Activated CD4-positive, alpha-beta T cell treated with anti-CD3 and anti-CD28 coated beads, Interleukin-2, amount 10 ng/mL, durations not matched to agents 7 days and 5 days (primary cell): ENCODE measurements at regions not wholly inside any gene's neighbourhood (a gene's known extent, or its start where the extent isn't known, plus 50 kb on each side); places are given as distances from the start of the nearest gene placed in this dataset.

Source experiments
- CTCF ChIA-PET: fragments of 350-600 bp; sonication (Branson Sonifier 250); formaldehyde crosslinking; loops from one replicate; lab custom pipeline; 2021; ENCODE audit warnings: antibody characterized with exemption; lab: Charles Lee
- POLR2A ChIA-PET: fragments of 350-600 bp; sonication (Branson Sonifier 250); formaldehyde crosslinking; loops from one replicate; lab custom pipeline; 2021; ENCODE audit warnings: antibody characterized with exemption; lab: Charles Lee
- DNase-seq: peaks from one replicate; pipeline ENCODE4 v3.0.0-alpha.2; 2020
- H3K27ac Mint-ChIP-seq: one replicate; pipeline ENCODE4 v1.8.0; 2021; ENCODE audit warnings: mild to moderate bottlenecking, moderate library complexity, mixed read lengths
- H3K27me3 Mint-ChIP-seq: one replicate; pipeline ENCODE4 v1.8.0; 2021; ENCODE audit warnings: mixed read lengths
- H3K36me3 Mint-ChIP-seq: one replicate; pipeline ENCODE4 v1.8.0; 2021; ENCODE audit warnings: low read depth, mixed read lengths
- H3K4me1 Mint-ChIP-seq: one replicate; pipeline ENCODE4 v1.8.0; 2021; ENCODE audit warnings: mixed read lengths
- H3K4me3 Mint-ChIP-seq: one replicate; pipeline ENCODE4 v1.8.0; 2021; ENCODE audit warnings: mild to moderate bottlenecking, moderate library complexity, mixed read lengths
- H3K9me3 Mint-ChIP-seq: one replicate; pipeline ENCODE4 v1.8.0; 2021; ENCODE audit warnings: mixed read lengths

DNA sequence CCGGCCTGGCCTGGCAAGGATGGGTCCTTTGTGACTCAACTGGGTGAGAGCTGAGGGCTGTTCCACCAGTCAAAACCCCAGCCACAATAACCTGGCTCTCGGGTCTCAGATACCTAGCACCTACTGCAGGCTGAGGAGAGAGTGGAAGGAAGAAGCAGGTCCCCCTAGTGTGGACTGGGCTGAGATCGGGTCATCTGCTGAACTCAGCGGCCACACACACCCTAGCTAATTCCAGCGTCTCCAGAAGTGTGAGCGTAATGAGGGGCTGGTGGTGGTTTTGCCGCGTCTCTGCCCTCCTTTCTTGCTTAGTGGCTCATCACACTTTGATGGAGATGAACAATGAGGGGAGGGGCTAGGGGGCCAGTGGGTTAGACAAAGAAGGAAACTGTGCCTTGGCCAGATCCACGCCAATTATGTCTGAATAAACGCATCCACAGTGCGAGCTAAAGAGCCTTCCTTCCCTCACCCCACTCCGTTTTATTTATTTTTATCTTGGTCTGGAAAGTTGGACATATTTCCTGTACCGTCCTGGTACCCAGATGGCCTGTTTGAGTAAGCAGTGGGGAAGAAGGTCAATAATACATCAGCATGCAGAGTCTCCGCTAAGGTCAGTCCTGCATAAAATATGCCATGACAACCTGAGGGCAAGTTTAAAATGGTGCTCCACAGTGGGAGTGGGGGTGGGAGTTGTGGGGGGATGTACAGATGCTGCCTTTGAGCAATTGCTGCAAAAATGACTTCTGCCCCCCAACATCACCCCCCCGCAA is 370.0 kb downstream of the WDR72 start:
- no peak overlapping the region for H3K27ac Mint-ChIP-seq
- ChIA-PET CTCF (interaction anchor here (0.6 kb wide), 2 partner anchors 299 to 1099 kb away, joined by 5 to 6 read pairs; no protein-coding TSS in a partner anchor), POLR2A (no interaction called here)
- H3K4me1 Mint-ChIP-seq, result no peaks in the 10 kb centered on the region
- H3K4me3 Mint-ChIP-seq, result no peak overlapping the region
- no peak for DNase-seq
- no peaks in the 10 kb centered on the region for H3K36me3 Mint-ChIP-seq
- H3K27me3 Mint-ChIP-seq, result no peaks in the 10 kb centered on the region
- H3K9me3 Mint-ChIP-seq, result no peaks in the 10 kb centered on the region

DNA sequence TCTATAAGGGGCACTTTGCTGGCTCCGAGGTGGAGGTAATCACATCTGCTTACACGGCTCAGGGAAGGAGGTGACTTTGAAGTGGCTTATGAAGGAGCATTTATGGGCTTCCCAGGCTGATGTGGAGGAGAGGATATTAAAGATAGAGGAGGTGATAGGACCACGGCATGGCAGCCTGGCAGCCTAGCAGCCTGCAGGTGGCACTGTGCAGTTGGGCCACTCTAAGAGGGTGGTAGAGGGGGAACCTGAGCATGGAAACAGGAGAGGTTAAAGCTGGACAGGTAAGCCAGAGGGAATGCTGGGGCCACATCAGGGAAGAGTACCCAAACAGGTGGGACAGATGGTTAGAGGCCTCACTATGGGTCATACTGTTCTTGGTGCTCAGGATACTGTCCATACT is 375.0 kb downstream of the WDR72 start:
- H3K27ac Mint-ChIP-seq, result no peak overlapping the region
- POLR2A ChIA-PET, result no interaction called here
- no peak for DNase-seq
- no peaks in the 10 kb centered on the region for H3K4me1 Mint-ChIP-seq
- no peak overlapping the region for H3K4me3 Mint-ChIP-seq
- no peaks in the 10 kb centered on the region for H3K36me3 Mint-ChIP-seq
- no peaks in the 10 kb centered on the region for H3K9me3 Mint-ChIP-seq
- H3K27me3 Mint-ChIP-seq, result no peaks in the 10 kb centered on the region
- CTCF ChIA-PET, result no interaction called here

DNA sequence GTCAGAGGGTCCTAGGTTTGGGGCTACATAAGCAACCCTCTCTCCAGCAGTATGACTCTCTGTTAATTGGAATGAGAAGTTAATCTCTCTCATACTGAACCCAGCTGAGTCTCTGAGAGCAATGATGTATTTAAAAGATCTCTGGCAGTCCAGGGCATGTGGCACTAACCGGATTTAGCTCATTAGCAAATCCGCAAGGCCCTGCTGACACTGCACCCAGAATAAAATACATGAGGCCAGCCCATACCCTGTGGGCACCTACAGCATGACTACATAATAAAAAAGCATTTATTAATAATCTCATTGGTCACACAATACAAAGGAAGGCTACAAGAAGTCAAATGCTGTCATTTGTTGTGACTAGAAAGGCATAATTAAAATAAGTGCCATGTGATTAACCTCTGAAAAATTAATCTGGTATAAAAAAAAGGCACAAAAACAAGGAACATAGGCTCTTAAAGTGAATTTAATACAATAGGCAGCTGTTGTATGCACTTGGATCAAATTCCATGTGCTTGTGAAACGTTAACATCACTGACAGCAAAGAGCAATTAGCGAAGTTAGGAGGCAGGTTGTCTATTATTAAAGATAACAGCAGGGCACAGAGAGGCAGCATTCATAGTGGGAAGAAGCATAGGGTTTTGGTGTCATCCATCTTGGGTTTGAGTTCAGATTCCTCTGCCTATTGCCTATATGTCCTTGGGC is 381.2 kb downstream of the WDR72 start:
- no peak overlapping the region for H3K4me3 Mint-ChIP-seq
- no peaks in the 10 kb centered on the region for H3K4me1 Mint-ChIP-seq
- H3K9me3 Mint-ChIP-seq, result no peaks in the 10 kb centered on the region
- DNase-seq, result no peak
- H3K27ac Mint-ChIP-seq, result no peak overlapping the region
- no peaks in the 10 kb centered on the region for H3K36me3 Mint-ChIP-seq
- ChIA-PET POLR2A (no interaction called here), CTCF (no interaction called here)
- no peaks in the 10 kb centered on the region for H3K27me3 Mint-ChIP-seq

DNA sequence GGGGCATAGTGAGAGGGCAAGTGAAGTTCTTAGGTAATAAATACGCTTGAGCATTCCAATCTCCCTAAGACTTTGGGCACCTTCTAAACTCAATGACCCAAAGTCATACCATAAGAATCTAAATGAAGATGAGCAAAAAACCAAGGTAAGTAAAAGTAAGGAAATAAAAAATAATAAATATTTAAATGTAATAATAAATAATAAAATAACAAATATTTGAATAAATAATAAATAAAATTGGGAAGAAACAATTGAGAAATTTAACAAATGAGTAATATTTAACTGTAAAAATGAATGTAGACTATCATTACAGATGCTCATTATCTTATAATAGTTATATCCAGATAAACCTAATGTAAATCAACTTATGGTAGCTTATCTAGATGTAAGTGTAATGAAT is 391.7 kb downstream of the WDR72 start:
- CTCF ChIA-PET, result no interaction called here
- Mint-ChIP-seq H3K36me3 (no peaks in the 10 kb centered on the region), H3K9me3 (peaks cover 6% of the 10 kb centered on the region), H3K4me3 (no peak overlapping the region), H3K27me3 (no peaks in the 10 kb centered on the region), H3K4me1 (no peaks in the 10 kb centered on the region), H3K27ac (no peak overlapping the region)
- POLR2A ChIA-PET, result no interaction called here
- DNase-seq, result no peak

DNA sequence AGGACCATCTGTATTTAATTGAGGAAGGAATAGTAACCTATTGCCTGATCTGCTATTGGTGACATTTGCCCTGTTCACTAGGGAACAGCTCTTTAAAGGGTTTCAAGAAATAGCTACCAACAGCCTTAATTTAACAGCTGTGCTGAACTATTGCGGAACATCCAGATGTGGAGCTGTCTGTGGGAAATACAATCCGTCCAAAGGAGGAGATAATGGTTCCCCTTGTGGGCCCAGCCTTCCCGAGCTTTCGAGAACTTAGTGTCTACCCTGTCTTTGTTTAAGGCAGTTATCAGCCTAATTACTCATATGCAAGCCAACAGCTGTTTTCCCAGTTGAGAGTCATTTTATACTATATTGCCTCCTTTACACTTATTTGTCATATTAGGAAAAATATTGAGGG is 398.6 kb downstream of the WDR72 start:
- Mint-ChIP-seq H3K27ac (no peak overlapping the region), H3K4me1 (no peaks in the 10 kb centered on the region), H3K27me3 (no peaks in the 10 kb centered on the region), H3K36me3 (no peaks in the 10 kb centered on the region), H3K4me3 (no peak overlapping the region), H3K9me3 (no peaks in the 10 kb centered on the region)
- CTCF ChIA-PET, result no interaction called here
- POLR2A ChIA-PET, result no interaction called here
- DNase-seq, result no peak

DNA sequence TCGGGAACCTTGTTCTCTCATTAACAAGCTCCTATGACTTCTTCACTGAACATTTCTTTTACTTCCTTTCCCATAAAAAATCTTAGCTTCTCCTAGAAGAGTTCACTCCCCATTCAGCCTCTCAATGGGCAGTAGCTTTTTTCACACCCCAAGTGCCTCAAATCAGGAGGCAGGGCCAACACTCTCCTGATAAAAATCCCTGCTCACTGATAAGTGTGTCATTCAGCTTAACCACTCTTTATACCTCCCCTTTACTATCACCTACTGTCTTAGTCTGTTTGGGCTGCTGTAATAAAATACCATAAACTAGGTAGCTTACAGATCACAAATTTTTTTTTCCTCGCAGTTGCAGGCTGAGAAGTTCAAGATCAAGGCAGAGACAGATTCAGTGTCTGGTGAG is 400.4 kb downstream of the WDR72 start:
- no peaks in the 10 kb centered on the region for H3K36me3 Mint-ChIP-seq
- H3K27me3 Mint-ChIP-seq, result no peaks in the 10 kb centered on the region
- no peaks in the 10 kb centered on the region for H3K4me1 Mint-ChIP-seq
- DNase-seq, result no peak
- no peak overlapping the region for H3K4me3 Mint-ChIP-seq
- ChIA-PET POLR2A (no interaction called here), CTCF (interaction anchor here (1.4 kb wide), 1 partner anchor 15 kb away, joined by 3 read pairs; no protein-coding TSS in a partner anchor)
- H3K9me3 Mint-ChIP-seq, result no peaks in the 10 kb centered on the region
- no peak overlapping the region for H3K27ac Mint-ChIP-seq

DNA sequence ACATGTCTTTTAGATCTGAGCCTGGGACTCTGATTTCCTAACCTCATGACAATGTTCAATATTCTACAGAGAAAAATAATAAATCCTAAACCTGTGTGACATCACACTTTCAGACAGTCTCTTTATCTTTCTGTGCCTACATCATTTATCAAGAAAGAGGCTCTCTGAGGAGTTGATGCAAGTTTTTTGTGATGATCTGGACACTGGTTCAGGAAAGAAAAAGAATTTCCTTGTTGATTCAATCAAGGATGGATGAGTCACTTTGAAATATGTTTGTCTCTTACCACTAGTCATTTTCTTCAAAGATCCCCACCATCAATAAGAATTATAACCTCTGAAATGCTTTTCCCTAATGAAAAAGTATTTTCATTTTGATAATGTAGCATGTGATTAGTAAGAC is 404.6 kb downstream of the WDR72 start:
- Mint-ChIP-seq H3K27ac (no peak overlapping the region), H3K4me3 (no peak overlapping the region)

DNA sequence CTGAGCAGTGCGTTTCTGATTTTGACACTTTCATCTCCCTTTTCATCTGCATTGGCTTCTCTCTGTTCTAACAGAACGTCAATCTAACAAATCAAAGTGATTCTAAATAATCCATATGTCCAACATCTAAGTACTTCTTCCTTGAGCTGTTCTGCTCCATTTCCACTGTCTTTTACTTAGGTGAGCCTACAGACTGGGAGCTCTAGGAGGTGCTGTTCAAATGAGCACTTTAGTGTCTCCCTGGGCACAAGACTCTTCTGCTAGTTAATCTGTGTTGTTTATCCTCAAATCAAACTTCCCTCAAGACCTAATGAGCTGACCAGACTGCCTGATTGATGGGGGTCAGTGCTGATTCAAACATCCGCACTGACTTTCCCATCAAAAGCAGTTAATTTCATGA is 408.1 kb downstream of the WDR72 start:
- H3K27ac Mint-ChIP-seq, result no peak overlapping the region
- ChIA-PET CTCF (no interaction called here), POLR2A (no interaction called here)
- H3K36me3 Mint-ChIP-seq, result no peaks in the 10 kb centered on the region
- no peak for DNase-seq
- H3K4me3 Mint-ChIP-seq, result no peak overlapping the region
- H3K4me1 Mint-ChIP-seq, result no peaks in the 10 kb centered on the region
- H3K9me3 Mint-ChIP-seq, result no peaks in the 10 kb centered on the region
- H3K27me3 Mint-ChIP-seq, result no peaks in the 10 kb centered on the region

More for the DNA sequence above, 404.6 kb downstream of the WDR72 start:
- POLR2A ChIA-PET, result no interaction called here
- Mint-ChIP-seq H3K9me3 (no peaks in the 10 kb centered on the region), H3K4me1 (no peaks in the 10 kb centered on the region), H3K27me3 (no peaks in the 10 kb centered on the region), H3K36me3 (no peaks in the 10 kb centered on the region)
- CTCF ChIA-PET, result interaction anchor here (0.7 kb wide), 1 partner anchor 899 kb away, joined by 3 read pairs; no protein-coding TSS in a partner anchor
- DNase-seq, result no peak

DNA sequence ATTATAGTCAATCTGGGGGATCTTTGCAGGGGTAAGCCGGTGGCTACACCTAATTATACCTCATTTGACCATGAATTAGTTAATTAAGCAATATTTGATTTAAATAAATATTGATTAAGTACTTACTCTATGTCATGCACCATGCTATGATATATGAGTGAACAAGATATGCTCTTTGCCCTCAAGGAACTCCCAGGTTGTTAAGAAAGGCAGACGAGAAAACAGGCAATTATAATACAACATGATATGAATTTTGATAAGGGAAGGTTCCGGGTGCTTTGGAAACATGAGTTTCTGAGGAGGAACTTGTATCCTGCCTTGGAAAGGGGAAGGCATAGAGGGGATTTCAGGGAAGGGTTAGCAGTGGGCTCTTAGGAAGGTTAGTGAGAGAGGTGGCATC is 412.9 kb downstream of the WDR72 start:
- no peak for DNase-seq
- Mint-ChIP-seq H3K27ac (no peak overlapping the region), H3K27me3 (no peaks in the 10 kb centered on the region), H3K36me3 (no peaks in the 10 kb centered on the region), H3K4me3 (no peak overlapping the region), H3K9me3 (no peaks in the 10 kb centered on the region), H3K4me1 (no peaks in the 10 kb centered on the region)
- ChIA-PET POLR2A (no interaction called here), CTCF (no interaction called here)

DNA sequence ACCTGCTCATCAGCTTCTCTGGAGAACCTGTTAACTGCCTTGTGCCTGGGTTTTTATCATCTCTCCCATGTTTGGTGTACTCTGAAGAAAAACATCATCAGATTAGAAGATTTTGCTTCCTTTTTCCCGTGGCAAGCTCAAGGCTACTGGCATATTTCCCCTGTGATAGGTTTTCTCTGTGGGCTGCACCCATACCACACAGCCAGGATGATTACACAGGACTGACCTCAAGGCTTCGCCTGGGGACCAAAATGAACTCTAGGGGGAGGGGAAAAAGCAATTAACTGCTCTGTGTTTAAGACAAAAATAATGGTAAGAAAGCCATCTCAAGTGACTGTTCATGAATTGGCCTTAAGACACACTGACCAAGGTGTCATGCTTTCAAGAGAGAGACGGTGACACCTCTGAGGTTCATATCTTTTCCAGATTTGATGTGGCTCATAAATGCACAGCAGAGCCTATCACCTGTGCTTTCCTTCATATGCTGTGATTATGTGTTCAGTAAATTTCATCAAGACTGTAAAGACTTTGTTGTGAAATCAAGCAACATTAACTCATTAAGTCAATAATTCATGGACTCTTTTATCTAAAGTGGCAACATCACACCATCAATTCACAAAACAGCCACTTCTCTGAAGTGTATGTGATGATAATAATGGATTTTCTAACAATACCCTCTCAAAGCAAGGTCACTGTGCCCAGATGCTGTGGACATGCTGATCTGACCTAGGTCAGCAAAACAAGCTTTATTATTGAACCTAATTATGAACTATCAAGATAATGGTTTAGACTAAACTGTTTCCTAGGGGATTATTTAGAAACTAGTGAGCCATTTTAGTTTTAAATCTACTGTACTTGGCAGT is 427.9 kb downstream of the WDR72 start:
- no peaks in the 10 kb centered on the region for H3K4me1 Mint-ChIP-seq
- CTCF ChIA-PET, result no interaction called here
- no peaks in the 10 kb centered on the region for H3K27me3 Mint-ChIP-seq
- no peak for DNase-seq
- POLR2A ChIA-PET, result no interaction called here
- no peaks in the 10 kb centered on the region for H3K9me3 Mint-ChIP-seq
- no peak overlapping the region for H3K4me3 Mint-ChIP-seq
- H3K36me3 Mint-ChIP-seq, result no peaks in the 10 kb centered on the region
- no peak overlapping the region for H3K27ac Mint-ChIP-seq

DNA sequence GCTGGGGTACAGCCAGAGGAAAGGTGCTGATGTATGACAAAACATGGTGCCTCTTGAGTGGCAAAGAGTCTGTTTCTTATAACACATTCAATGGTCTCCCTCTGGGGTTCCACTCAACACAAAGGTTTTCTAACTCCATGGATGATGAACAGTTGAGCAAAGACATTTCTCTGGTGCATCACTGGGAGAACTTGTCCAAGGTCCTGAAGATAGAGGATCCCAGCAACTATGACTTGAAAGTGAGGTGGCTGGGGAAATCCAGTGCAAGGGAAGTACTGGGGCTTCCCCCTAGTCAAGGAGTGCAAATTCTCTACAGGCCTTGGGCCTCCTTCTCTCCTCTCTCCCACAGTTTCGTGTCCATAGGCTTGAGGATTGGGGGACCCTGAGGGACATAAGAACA is 431.1 kb downstream of the WDR72 start:
- Mint-ChIP-seq H3K4me1 (no peaks in the 10 kb centered on the region), H3K27ac (no peak overlapping the region), H3K36me3 (no peaks in the 10 kb centered on the region), H3K27me3 (no peaks in the 10 kb centered on the region), H3K4me3 (no peak overlapping the region), H3K9me3 (no peaks in the 10 kb centered on the region)
- CTCF ChIA-PET, result interaction anchor here (0.6 kb wide), 1 partner anchor 1063 kb away, joined by 3 read pairs; no protein-coding TSS in a partner anchor
- POLR2A ChIA-PET, result no interaction called here
- DNase-seq, result no peak

DNA sequence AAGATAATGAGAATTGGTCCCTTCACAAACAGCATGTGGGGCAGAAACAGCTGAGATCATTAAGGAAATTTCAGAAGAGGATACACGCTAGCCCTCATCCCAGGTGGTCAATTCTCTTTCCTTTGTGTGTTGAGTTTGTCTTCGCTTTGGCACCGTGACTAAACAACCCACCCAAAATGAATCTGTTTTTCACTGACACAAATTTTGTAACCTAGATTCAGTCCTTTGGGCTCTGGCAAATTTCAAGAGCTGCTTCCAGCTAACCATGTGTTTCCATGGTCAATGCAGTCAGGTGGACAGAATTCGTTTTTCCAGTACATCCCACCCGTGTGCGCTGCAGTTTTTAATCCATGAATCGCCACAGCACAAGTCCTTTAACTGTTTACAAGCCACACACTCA is 435.4 kb downstream of the WDR72 start:
- DNase-seq, result no peak
- no peaks in the 10 kb centered on the region for H3K27me3 Mint-ChIP-seq
- H3K27ac Mint-ChIP-seq, result no peak overlapping the region
- H3K4me1 Mint-ChIP-seq, result no peaks in the 10 kb centered on the region
- H3K9me3 Mint-ChIP-seq, result no peaks in the 10 kb centered on the region
- no peak overlapping the region for H3K4me3 Mint-ChIP-seq
- CTCF ChIA-PET, result no interaction called here
- POLR2A ChIA-PET, result no interaction called here
- no peaks in the 10 kb centered on the region for H3K36me3 Mint-ChIP-seq

DNA sequence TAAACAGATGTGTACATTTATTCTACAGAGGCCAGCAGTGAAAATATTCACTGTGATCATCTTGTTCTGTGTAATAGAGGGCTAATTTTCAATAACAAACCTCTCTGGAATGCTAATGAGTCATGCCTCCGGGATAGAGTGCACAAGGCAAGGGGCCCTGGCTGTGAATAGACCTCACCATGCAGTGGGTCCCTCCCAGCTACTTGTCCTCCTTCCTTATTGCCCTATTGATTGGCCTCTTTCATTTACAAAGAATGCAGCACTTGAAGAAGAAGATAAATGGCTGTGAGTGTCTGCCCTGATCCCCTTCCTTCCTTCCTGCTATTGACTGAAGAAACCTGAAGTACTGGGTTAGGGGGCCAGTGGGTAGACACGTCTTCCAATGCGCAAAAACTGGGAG is 436.3 kb downstream of the WDR72 start:
- Mint-ChIP-seq H3K4me1 (no peaks in the 10 kb centered on the region), H3K27me3 (no peaks in the 10 kb centered on the region), H3K4me3 (no peak overlapping the region), H3K9me3 (no peaks in the 10 kb centered on the region), H3K36me3 (no peaks in the 10 kb centered on the region), H3K27ac (no peak overlapping the region)
- CTCF ChIA-PET, result no interaction called here
- POLR2A ChIA-PET, result no interaction called here
- no peak for DNase-seq
